ENCODE measurements at regions not wholly inside any gene's neighbourhood (a gene's known extent, or its start where the extent isn't known, plus 50 kb on each side); places are given as distances from the start of the nearest gene placed in this dataset.

GRCh38 chr6:40754461-40755045 is 167.4 kb upstream of the LRFN2 start:
- DNase-seq (ENCODE audit: low read depth) = no peak

- DNase-seq (ENCODE audit: low read depth) = no peak
Observed at GRCh38 chr6:40753675-40754448, 166.7 kb upstream of the LRFN2 start.

- no peak for DNase-seq (ENCODE audit: low read depth)
Observed at GRCh38 chr6:40753048-40753447, 165.9 kb upstream of the LRFN2 start.

- DNase-seq (ENCODE audit: low read depth) = no peak
Observed at GRCh38 chr6:40744835-40745234, 157.7 kb upstream of the LRFN2 start.

- no peak for DNase-seq (ENCODE audit: low read depth)
Observed at GRCh38 chr6:40743690-40744446, 156.7 kb upstream of the LRFN2 start.

GRCh38 chr6:40743226-40743625 is 156.1 kb upstream of the LRFN2 start:
- no peak for DNase-seq (ENCODE audit: low read depth)

GRCh38 chr6:40740518-40740917 is 153.4 kb upstream of the LRFN2 start:
- no peak for DNase-seq (ENCODE audit: low read depth)

GRCh38 chr6:40738551-40739193 is 151.5 kb upstream of the LRFN2 start:
- no peak for DNase-seq (ENCODE audit: low read depth)

GRCh38 chr6:40735521-40735920 is 148.4 kb upstream of the LRFN2 start:
- DNase-seq (ENCODE audit: low read depth) = no peak

GRCh38 chr6:40735121-40735520 is 148.0 kb upstream of the LRFN2 start:
- DNase-seq (ENCODE audit: low read depth) = peak; percentile 73

- DNase-seq (ENCODE audit: low read depth) = no peak
Observed at GRCh38 chr6:40734607-40735006, 147.4 kb upstream of the LRFN2 start.

GRCh38 chr6:40733770-40734396 is 146.7 kb upstream of the LRFN2 start:
- no peak for DNase-seq (ENCODE audit: low read depth)

GRCh38 chr6:40733290-40733689 is 146.1 kb upstream of the LRFN2 start:
- no peak for DNase-seq (ENCODE audit: low read depth)

- no peak for DNase-seq (ENCODE audit: low read depth)
Observed at GRCh38 chr6:40732878-40733277, 145.7 kb upstream of the LRFN2 start.

- no peak for DNase-seq (ENCODE audit: low read depth)
Observed at GRCh38 chr6:40728643-40729042, 141.5 kb upstream of the LRFN2 start.

GRCh38 chr6:40727271-40727670 is 140.1 kb upstream of the LRFN2 start:
- DNase-seq (ENCODE audit: low read depth) = no peak

GRCh38 chr6:40726853-40727252 is 139.7 kb upstream of the LRFN2 start:
- DNase-seq (ENCODE audit: low read depth) = no peak

GRCh38 chr6:40725390-40725789 is 138.2 kb upstream of the LRFN2 start:
- DNase-seq (ENCODE audit: low read depth) = no peak

- DNase-seq (ENCODE audit: low read depth) = no peak
Observed at GRCh38 chr6:40724886-40725285, 137.7 kb upstream of the LRFN2 start.

- DNase-seq (ENCODE audit: low read depth) = no peak
Observed at GRCh38 chr6:40723967-40724366, 136.8 kb upstream of the LRFN2 start.

- DNase-seq (ENCODE audit: low read depth) = peak; percentile 86
Observed at GRCh38 chr6:40722553-40723258, 135.5 kb upstream of the LRFN2 start.

All from renal cortical epithelial cell (primary cell).